CD4-positive, alpha-beta T cell treated with Interleukin-21 for 1 hour (primary cell): ENCODE measurements at regions not wholly inside any gene's neighbourhood (a gene's known extent, or its start where the extent isn't known, plus 50 kb on each side); places are given as distances from the start of the nearest gene placed in this dataset.
A peak's percentile ranks its signal among the peaks of the same experiment; 100 is the strongest.
"Not testable (repeated sequence)": the region's sequence is repeated elsewhere in the genome, so short reads cannot be mapped to it uniquely, and the experiment has no call there.

Experiments used
- DNase-seq: peaks from one replicate; pipeline ENCODE4 v3.0.0-alpha.2; 2020

- no peak for DNase-seq
These were observed 603.3 kb downstream of the PTPRC start for GRCh38 chr1:199242147-199242546.

GRCh38 chr1:199242601-199243000 is 603.8 kb downstream of the PTPRC start:
- no peak for DNase-seq

GRCh38 chr1:199243423-199244061 is 604.7 kb downstream of the PTPRC start:
- DNase-seq, result peak; percentile 76

- DNase-seq, result no peak
These were observed 607.1 kb downstream of the PTPRC start for GRCh38 chr1:199245946-199246345.

GRCh38 chr1:199246716-199247115 is 607.9 kb downstream of the PTPRC start:
- no peak for DNase-seq

- no peak for DNase-seq
These were observed 609.1 kb downstream of the PTPRC start for GRCh38 chr1:199247891-199248290.

GRCh38 chr1:199254040-199254439 is 615.2 kb downstream of the PTPRC start:
- DNase-seq, result not testable (repeated sequence)

GRCh38 chr1:199261328-199261727 is 622.5 kb downstream of the PTPRC start:
- DNase-seq, result no peak

- DNase-seq, result no peak
These were observed 625.4 kb downstream of the PTPRC start for GRCh38 chr1:199264283-199264682.

- DNase-seq, result no peak
These were observed 626.1 kb downstream of the PTPRC start for GRCh38 chr1:199264911-199265310.

GRCh38 chr1:199265319-199265718 is 626.5 kb downstream of the PTPRC start:
- DNase-seq, result no peak

GRCh38 chr1:199269241-199269640 is 630.4 kb downstream of the PTPRC start:
- DNase-seq, result no peak

- no peak for DNase-seq
These were observed 633.3 kb downstream of the PTPRC start for GRCh38 chr1:199272139-199272544.

- no peak for DNase-seq
These were observed 633.8 kb downstream of the PTPRC start for GRCh38 chr1:199272628-199273086.

- no peak for DNase-seq
These were observed 635.1 kb downstream of the PTPRC start for GRCh38 chr1:199273837-199274379.

- DNase-seq, result no peak
These were observed 640.2 kb downstream of the PTPRC start for GRCh38 chr1:199279067-199279466.

- DNase-seq, result no peak
These were observed 641.2 kb downstream of the PTPRC start for GRCh38 chr1:199279872-199280645.

GRCh38 chr1:199282751-199283305 is 644.0 kb downstream of the PTPRC start:
- no peak for DNase-seq

GRCh38 chr1:199283794-199284193 is 645.0 kb downstream of the PTPRC start:
- DNase-seq, result no peak

- no peak for DNase-seq
These were observed 648.4 kb downstream of the PTPRC start for GRCh38 chr1:199287206-199287605.

GRCh38 chr1:199287647-199288046 is 648.8 kb downstream of the PTPRC start:
- no peak for DNase-seq

GRCh38 chr1:199290186-199290585 is 651.3 kb downstream of the PTPRC start:
- no peak for DNase-seq

- no peak for DNase-seq
These were observed 652.3 kb downstream of the PTPRC start for GRCh38 chr1:199291022-199291740.
